DOHH2 (cell line): ENCODE measurements at regions not wholly inside any gene's neighbourhood (a gene's known extent, or its start where the extent isn't known, plus 50 kb on each side); places are given as distances from the start of the nearest gene placed in this dataset.

ENCODE experiments used
- EZH2phosphoT487 ChIP-seq: fragments of 200-600 bp; sonication (generic); IDR thresholded peaks from 2 replicates; pipeline ENCODE4 v1.6.1; 2017; ENCODE audit warnings: borderline replicate concordance, mild to moderate bottlenecking, antibody characterized with exemption, low read length, moderate library complexity, mixed read lengths
- TF ChIP-seq, protein P1 (sequence below): fragments of 200-600 bp; sonication (generic); IDR thresholded peaks from one replicate; pipeline ENCODE4 v1.5.1; 2014; ENCODE audit warnings: antibody characterized with exemption, mild to moderate bottlenecking, low read depth, low read length; ENCODE audit not compliant: poor library complexity, severe bottlenecking

DNA sequence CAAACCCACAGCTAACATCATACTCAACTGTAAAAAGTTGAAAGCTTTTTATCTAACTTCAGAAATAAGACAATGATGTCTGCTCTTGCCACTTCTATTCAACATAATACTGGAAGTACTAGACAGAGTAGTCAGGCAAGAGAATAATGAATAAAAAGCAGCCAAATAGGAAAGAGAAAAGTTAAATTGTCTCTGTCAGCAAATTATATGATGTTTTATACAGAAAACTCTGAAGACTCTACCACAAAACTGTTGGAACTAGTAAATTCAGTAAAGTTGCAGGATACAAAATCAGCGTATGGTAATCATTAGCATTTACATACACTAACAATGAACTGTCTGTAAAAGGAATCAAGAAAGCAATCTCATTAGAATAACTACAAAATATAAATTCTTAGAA lies 752.9 kb upstream of the CT83 start:
- TF ChIP-seq, protein P1, sequence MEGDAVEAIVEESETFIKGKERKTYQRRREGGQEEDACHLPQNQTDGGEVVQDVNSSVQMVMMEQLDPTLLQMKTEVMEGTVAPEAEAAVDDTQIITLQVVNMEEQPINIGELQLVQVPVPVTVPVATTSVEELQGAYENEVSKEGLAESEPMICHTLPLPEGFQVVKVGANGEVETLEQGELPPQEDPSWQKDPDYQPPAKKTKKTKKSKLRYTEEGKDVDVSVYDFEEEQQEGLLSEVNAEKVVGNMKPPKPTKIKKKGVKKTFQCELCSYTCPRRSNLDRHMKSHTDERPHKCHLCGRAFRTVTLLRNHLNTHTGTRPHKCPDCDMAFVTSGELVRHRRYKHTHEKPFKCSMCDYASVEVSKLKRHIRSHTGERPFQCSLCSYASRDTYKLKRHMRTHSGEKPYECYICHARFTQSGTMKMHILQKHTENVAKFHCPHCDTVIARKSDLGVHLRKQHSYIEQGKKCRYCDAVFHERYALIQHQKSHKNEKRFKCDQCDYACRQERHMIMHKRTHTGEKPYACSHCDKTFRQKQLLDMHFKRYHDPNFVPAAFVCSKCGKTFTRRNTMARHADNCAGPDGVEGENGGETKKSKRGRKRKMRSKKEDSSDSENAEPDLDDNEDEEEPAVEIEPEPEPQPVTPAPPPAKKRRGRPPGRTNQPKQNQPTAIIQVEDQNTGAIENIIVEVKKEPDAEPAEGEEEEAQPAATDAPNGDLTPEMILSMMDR = no peak
- TF ChIP-seq EZH2phosphoT487 = no peak
